Right lobe of liver (tissue), 4 donors: ENCODE measurements at regions not wholly inside any gene's neighbourhood (a gene's known extent, or its start where the extent isn't known, plus 50 kb on each side); places are given as distances from the start of the nearest gene placed in this dataset.

Source experiments
- CTCF ChIP-seq, 4 donors: fragments of 200-600 bp in 3 of 4; fragments of 450-650 bp in 1 of 4; IDR thresholded peaks; one replicate each; pipeline versions ENCODE4 v1.5.1 to v1.8.0; 2016 to 2022; ENCODE audit warnings: antibody characterized with exemption in 4 of 4, mild to moderate bottlenecking in 2 of 4
- POLR2A ChIP-seq: fragments of 450-650 bp; IDR thresholded peaks from one replicate; pipeline ENCODE4 v1.6.1; 2017; ENCODE audit warnings: antibody characterized with exemption, mild to moderate bottlenecking
- donor health status: DM: no; HTN: no; CAD: no.
- donor health status: DM: no; HTN: no; CAD: no.
- donor health status: DM: no; HTN: yes; CAD: no.

GRCh38 chr2:172376505-172377125 is 50.8 kb upstream of the ITGA6 start:
- no peak for TF ChIP-seq CTCF (IDR thresholded peaks at IDR 0.05)
- TF ChIP-seq POLR2A: no peak
